NT2/D1 (cell line): ENCODE measurements at regions not wholly inside any gene's neighbourhood (a gene's known extent, or its start where the extent isn't known, plus 50 kb on each side); places are given as distances from the start of the nearest gene placed in this dataset.
"Not testable (repeated sequence)": the region's sequence is repeated elsewhere in the genome, so short reads cannot be mapped to it uniquely, and the experiment has no call there.

Experiments used
- SUZ12 ChIP-seq: IDR thresholded peaks from 2 replicates; pipeline ENCODE4 v1.6.1; 2011; ENCODE audit not compliant: insufficient read length, insufficient read depth; ENCODE audit errors: extremely low read depth
- YY1 ChIP-seq: IDR thresholded peaks from 2 replicates; pipeline ENCODE4 v1.6.1; 2011; ENCODE audit not compliant: insufficient read length, insufficient read depth
- ZNF274 ChIP-seq: IDR thresholded peaks from 2 replicates; pipeline ENCODE4 v1.6.1; 2011; ENCODE audit warnings: mild to moderate bottlenecking, low read depth, low read length

GRCh38 chr2:94587042-94587441, 284.2 kb upstream of the TEKT4 start:
- not testable (repeated sequence) for TF ChIP-seq SUZ12, YY1, ZNF274
